HepG2 (cell line): ENCODE measurements at regions not wholly inside any gene's neighbourhood (a gene's known extent, or its start where the extent isn't known, plus 50 kb on each side); places are given as distances from the start of the nearest gene placed in this dataset.

ENCODE experiments used
- ATAC-seq: fragments of 200-7000 bp; cut with Tn5 transposase; 3 replicates; pipeline ENCODE4 v1.9.1; 2020; ENCODE audit warnings: mild to moderate bottlenecking, moderate library complexity
- BruUV-seq: library from RNA; stranded (reverse); fragments of 400-500 nt; replicated peaks from 2 replicates; lab custom pipeline; 2021; lab: Mats Ljungman, UMichigan
- CTCF ChIA-PET: fragments of 300-600 bp; formaldehyde crosslinking; extraction: SDS; loops from one replicate; lab custom pipeline; 2021; ENCODE audit warnings: low total read pairs, inconsistent platforms, low intra/inter-chr PET ratio; lab: Yijun Ruan, JAX
- POLR2A ChIA-PET: fragments of 350-600 bp; sonication (Branson Sonifier 250); formaldehyde crosslinking; loops from one replicate; lab custom pipeline; 2020; ENCODE audit warnings: antibody characterized with exemption, inconsistent platforms; lab: Yijun Ruan, JAX
- DNase-seq: peaks from one replicate; pipeline ENCODE4 v3.0.0-alpha.2; 2015; ENCODE audit warnings: low spot score
- FAIRE-seq: peaks from 3 replicates; lab custom pipeline; 2011; peaks lifted over from hg19 to GRCh38; lab: Jason Lieb, UNC
- H2AFZ ChIP-seq: one replicate; pipeline ENCODE4 v1.6.1; 2011; ENCODE audit warnings: low read length, inconsistent platforms
- H3K27ac ChIP-seq: fragments of 300-600 bp; 3 replicates; pipeline ENCODE4 v1.8.0; 2011; ENCODE audit warnings: mixed run types, mild to moderate bottlenecking, mixed read lengths, low read length, inconsistent platforms; ENCODE audit not compliant: insufficient read depth; ENCODE audit errors: extremely low read length
- H3K27me3 ChIP-seq, 2 experiments: fragments of 200-600 bp in 1 of 2; 2 replicates in 1 of 2; 3 replicates in 1 of 2; pipeline versions ENCODE4 v1.6.0 to v1.8.0; 2011; ENCODE audit warnings: low read length in 2 of 2, mild to moderate bottlenecking in 2 of 2, moderate library complexity in 2 of 2, inconsistent platforms in 1 of 2; ENCODE audit not compliant: insufficient read depth in 2 of 2, control insufficient read depth in 1 of 2
- H3K36me3 ChIP-seq, 2 experiments: fragments of 200-600 bp in 1 of 2; replicated peaks in 1 of 2; 2 replicates in 1 of 2; 3 replicates in 1 of 2; pipeline versions ENCODE4 v1.5.1 to v1.8.0; 2011; ENCODE audit warnings: low read length in 2 of 2, inconsistent platforms in 1 of 2; ENCODE audit not compliant: insufficient read depth in 2 of 2, control insufficient read depth in 1 of 2
- H3K4me1 ChIP-seq: 2 replicates; pipeline ENCODE4 v1.5.1; 2012; ENCODE audit warnings: low read length, inconsistent platforms; ENCODE audit not compliant: insufficient read depth
- H3K4me2 ChIP-seq: 2 replicates; pipeline ENCODE4 v1.6.0; 2011; ENCODE audit warnings: low read depth, low read length, inconsistent platforms
- H3K4me3 ChIP-seq, 3 experiments: fragments of 200-600 bp in 1 of 3; sonication (generic), shearing (Covaris generic) in 1 of 3; replicated peaks in 1 of 3; 2 replicates each; pipeline ENCODE4 v1.5.1; 2011 to 2016; ENCODE audit warnings: low read length in 3 of 3, inconsistent platforms in 2 of 3, low read depth in 2 of 3, mild to moderate bottlenecking in 2 of 3, control low read depth in 1 of 3, mixed read lengths in 1 of 3; ENCODE audit not compliant: insufficient read depth in 1 of 3
- H3K79me2 ChIP-seq: one replicate; pipeline ENCODE4 v1.6.1; 2011; ENCODE audit warnings: low read length, inconsistent platforms; ENCODE audit not compliant: insufficient read depth
- H3K9ac ChIP-seq: 2 replicates; pipeline ENCODE4 v1.6.0; 2011; ENCODE audit warnings: mild to moderate bottlenecking, low read depth, low read length, inconsistent platforms; ENCODE audit not compliant: insufficient read depth
- H3K9me3 ChIP-seq: 2 replicates; pipeline ENCODE4 v1.5.1; 2012; ENCODE audit warnings: mild to moderate bottlenecking, low read length
- H4K20me1 ChIP-seq: 2 replicates; pipeline ENCODE4 v1.6.0; 2011; ENCODE audit warnings: inconsistent platforms, mild to moderate bottlenecking, low read length, moderate library complexity; ENCODE audit not compliant: insufficient read depth
- ATF1 ChIP-seq: IDR thresholded peaks from 2 replicates; pipeline ENCODE4 v1.6.1; 2016; ENCODE audit warnings: mild to moderate bottlenecking, control low read depth
- EED ChIP-seq: sonication (generic); formaldehyde crosslinking; IDR thresholded peaks from 2 replicates; pipeline ENCODE4 v1.5.0; 2020; ENCODE audit warnings: mild to moderate bottlenecking, missing genetic modification reagents
- TMF1 ChIP-seq: sonication (generic); formaldehyde crosslinking; IDR thresholded peaks from 2 replicates; pipeline ENCODE4 v1.8.1; 2022; ENCODE audit warnings: low read depth, missing genetic modification reagents
- TRIM24 ChIP-seq: sonication (generic); formaldehyde crosslinking; IDR thresholded peaks from 2 replicates; pipeline ENCODE4 v1.8.0; 2022; ENCODE audit warnings: mild to moderate bottlenecking, missing genetic modification reagents
- ZNF207 ChIP-seq: fragments of 450-650 bp; IDR thresholded peaks from 2 replicates; pipeline ENCODE4 v1.6.1; 2016; ENCODE audit warnings: antibody characterized with exemption, borderline replicate concordance
- ZNF598 ChIP-seq: sonication (generic); formaldehyde crosslinking; IDR thresholded peaks from 2 replicates; pipeline ENCODE4 v1.5.1; 2020; ENCODE audit warnings: mild to moderate bottlenecking, missing genetic modification reagents, borderline replicate concordance
- ZNF616 ChIP-seq: sonication (generic); formaldehyde crosslinking; IDR thresholded peaks from 2 replicates; pipeline ENCODE4 v1.5.0; 2020; ENCODE audit warnings: low read depth, mild to moderate bottlenecking, missing genetic modification reagents
- WGBS: methylation state at CpG from one replicate; pipeline ENCODE4 v1.1.6; 2017; ENCODE audit warnings: low lambda C conversion rate; 5-methylcytosine and 5-hydroxymethylcytosine counted together
- in situ Hi-C: cut with HindIII; loops from 2 replicates; pipeline ENCODE4 v1.10.0; 2017; ENCODE audit warnings: low pct_unique_long_range_greater_than_20kb; ENCODE audit not compliant: extremely low pct_ligation_motif_present
- intact Hi-C: fragments of 100-400 bp; cut with micrococcal nuclease; formaldehyde crosslinking; loops from one replicate; pipeline ENCODE4 v1.10.0; 2022; ENCODE audit not compliant: unreplicated experiment
- TF ChIP-seq, protein P1 (sequence below): sonication (generic); formaldehyde crosslinking; IDR thresholded peaks from 2 replicates; pipeline ENCODE4 v1.4.0; 2020; ENCODE audit warnings: low read depth, missing genetic modification reagents
- TF ChIP-seq, protein P2 (sequence below): sonication (generic); formaldehyde crosslinking; IDR thresholded peaks from 2 replicates; pipeline ENCODE4 v1.5.1; 2020; ENCODE audit warnings: mild to moderate bottlenecking, missing genetic modification reagents, borderline replicate concordance
- TF ChIP-seq, protein P3 (sequence below): sonication (generic); formaldehyde crosslinking; IDR thresholded peaks from 2 replicates; pipeline ENCODE4 v1.8.0; 2022; ENCODE audit warnings: mild to moderate bottlenecking, missing genetic modification reagents; ENCODE audit not compliant: insufficient replicate concordance

DNA sequence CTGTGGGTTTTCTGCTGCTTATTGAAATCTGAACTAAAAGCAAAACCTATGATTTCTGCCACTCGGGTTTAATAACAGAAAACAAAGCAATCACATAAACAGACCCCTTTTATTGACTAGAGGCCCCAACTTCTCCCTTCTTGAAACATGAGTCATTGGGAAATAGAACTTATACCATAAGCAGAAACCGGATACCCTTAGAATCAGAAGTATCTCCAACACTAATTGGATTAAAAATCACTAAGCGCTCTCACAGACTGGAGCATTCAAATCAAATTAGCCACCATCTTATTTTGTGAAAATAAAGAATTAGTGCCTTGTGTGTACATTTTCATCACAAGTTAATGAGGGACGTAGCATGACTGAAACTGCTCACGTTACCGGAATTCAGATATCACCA, 206.9 kb downstream of the WDR11 start (continued):
- TF ChIP-seq, protein P1, sequence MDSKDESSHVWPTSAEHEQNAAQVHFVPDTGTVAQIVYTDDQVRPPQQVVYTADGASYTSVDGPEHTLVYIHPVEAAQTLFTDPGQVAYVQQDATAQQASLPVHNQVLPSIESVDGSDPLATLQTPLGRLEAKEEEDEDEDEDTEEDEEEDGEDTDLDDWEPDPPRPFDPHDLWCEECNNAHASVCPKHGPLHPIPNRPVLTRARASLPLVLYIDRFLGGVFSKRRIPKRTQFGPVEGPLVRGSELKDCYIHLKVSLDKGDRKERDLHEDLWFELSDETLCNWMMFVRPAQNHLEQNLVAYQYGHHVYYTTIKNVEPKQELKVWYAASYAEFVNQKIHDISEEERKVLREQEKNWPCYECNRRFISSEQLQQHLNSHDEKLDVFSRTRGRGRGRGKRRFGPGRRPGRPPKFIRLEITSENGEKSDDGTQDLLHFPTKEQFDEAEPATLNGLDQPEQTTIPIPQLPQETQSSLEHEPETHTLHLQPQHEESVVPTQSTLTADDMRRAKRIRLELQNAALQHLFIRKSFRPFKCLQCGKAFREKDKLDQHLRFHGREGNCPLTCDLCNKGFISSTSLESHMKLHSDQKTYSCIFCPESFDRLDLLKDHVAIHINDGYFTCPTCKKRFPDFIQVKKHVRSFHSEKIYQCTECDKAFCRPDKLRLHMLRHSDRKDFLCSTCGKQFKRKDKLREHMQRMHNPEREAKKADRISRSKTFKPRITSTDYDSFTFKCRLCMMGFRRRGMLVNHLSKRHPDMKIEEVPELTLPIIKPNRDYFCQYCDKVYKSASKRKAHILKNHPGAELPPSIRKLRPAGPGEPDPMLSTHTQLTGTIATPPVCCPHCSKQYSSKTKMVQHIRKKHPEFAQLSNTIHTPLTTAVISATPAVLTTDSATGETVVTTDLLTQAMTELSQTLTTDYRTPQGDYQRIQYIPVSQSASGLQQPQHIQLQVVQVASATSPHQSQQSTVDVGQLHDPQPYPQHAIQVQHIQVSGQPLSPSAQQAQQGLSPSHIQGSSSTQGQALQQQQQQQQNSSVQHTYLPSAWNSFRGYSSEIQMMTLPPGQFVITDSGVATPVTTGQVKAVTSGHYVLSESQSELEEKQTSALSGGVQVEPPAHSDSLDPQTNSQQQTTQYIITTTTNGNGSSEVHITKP (CRISPR knock-in tag), result no peak

DNA sequence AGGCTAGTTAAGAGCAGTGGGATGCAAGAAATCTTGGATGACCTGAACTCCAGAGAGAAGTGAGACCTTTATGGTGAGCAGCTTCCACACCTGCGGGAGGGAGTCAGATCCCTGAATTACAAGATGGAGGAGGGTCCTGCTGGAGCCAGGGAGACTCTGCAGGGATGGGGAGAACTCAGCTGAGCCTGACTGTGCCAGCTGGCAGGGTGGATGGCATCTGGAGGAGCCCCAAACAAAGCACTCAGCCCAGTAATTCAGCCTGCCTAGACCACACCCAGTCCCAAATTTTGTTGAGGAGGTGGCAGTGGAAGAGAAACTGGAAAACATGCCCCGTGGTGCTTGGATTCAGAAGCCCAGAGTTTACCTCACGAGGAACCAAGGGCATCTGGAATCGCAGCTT, 208.2 kb downstream of the WDR11 start:
- TF ChIP-seq TRIM24 (CRISPR knock-in tag), result no peak
- no peak for TF ChIP-seq TMF1 (CRISPR knock-in tag)
- no peak for TF ChIP-seq ZNF616 (CRISPR knock-in tag)
- TF ChIP-seq, protein P2, sequence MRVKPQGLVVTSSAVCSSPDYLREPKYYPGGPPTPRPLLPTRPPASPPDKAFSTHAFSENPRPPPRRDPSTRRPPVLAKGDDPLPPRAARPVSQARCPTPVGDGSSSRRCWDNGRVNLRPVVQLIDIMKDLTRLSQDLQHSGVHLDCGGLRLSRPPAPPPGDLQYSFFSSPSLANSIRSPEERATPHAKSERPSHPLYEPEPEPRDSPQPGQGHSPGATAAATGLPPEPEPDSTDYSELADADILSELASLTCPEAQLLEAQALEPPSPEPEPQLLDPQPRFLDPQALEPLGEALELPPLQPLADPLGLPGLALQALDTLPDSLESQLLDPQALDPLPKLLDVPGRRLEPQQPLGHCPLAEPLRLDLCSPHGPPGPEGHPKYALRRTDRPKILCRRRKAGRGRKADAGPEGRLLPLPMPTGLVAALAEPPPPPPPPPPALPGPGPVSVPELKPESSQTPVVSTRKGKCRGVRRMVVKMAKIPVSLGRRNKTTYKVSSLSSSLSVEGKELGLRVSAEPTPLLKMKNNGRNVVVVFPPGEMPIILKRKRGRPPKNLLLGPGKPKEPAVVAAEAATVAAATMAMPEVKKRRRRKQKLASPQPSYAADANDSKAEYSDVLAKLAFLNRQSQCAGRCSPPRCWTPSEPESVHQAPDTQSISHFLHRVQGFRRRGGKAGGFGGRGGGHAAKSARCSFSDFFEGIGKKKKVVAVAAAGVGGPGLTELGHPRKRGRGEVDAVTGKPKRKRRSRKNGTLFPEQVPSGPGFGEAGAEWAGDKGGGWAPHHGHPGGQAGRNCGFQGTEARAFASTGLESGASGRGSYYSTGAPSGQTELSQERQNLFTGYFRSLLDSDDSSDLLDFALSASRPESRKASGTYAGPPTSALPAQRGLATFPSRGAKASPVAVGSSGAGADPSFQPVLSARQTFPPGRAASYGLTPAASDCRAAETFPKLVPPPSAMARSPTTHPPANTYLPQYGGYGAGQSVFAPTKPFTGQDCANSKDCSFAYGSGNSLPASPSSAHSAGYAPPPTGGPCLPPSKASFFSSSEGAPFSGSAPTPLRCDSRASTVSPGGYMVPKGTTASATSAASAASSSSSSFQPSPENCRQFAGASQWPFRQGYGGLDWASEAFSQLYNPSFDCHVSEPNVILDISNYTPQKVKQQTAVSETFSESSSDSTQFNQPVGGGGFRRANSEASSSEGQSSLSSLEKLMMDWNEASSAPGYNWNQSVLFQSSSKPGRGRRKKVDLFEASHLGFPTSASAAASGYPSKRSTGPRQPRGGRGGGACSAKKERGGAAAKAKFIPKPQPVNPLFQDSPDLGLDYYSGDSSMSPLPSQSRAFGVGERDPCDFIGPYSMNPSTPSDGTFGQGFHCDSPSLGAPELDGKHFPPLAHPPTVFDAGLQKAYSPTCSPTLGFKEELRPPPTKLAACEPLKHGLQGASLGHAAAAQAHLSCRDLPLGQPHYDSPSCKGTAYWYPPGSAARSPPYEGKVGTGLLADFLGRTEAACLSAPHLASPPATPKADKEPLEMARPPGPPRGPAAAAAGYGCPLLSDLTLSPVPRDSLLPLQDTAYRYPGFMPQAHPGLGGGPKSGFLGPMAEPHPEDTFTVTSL (CRISPR knock-in tag), result no peak
- TF ChIP-seq, protein P3, sequence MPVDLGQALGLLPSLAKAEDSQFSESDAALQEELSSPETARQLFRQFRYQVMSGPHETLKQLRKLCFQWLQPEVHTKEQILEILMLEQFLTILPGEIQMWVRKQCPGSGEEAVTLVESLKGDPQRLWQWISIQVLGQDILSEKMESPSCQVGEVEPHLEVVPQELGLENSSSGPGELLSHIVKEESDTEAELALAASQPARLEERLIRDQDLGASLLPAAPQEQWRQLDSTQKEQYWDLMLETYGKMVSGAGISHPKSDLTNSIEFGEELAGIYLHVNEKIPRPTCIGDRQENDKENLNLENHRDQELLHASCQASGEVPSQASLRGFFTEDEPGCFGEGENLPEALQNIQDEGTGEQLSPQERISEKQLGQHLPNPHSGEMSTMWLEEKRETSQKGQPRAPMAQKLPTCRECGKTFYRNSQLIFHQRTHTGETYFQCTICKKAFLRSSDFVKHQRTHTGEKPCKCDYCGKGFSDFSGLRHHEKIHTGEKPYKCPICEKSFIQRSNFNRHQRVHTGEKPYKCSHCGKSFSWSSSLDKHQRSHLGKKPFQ (CRISPR knock-in tag), result no peak
- TF ChIP-seq ZNF598 (CRISPR knock-in tag), result no peak
- no peak for TF ChIP-seq ATF1 (CRISPR knock-in tag)
- TF ChIP-seq ZNF207, result no peak
- TF ChIP-seq EED (CRISPR knock-in tag), result no peak
- H3K9ac ChIP-seq, result no peak overlapping the region
- H3K27ac ChIP-seq, result no peak overlapping the region
- in situ Hi-C loops, result no loop called here
- no peaks in the 10 kb centered on the region for H3K27me3 ChIP-seq
- ChIA-PET POLR2A (no interaction called here), CTCF (no interaction called here)
- no peaks in the 10 kb centered on the region for H3K79me2 ChIP-seq
- FAIRE-seq (no peak), ATAC-seq (no peak), DNase-seq (no peak)
- BruUV-seq, result no TSS peak
- no peaks in the 10 kb centered on the region for H3K36me3 ChIP-seq
- no peak overlapping the region for H3K4me3 ChIP-seq
- H3K9me3 ChIP-seq, result no peaks in the 10 kb centered on the region
- H2AFZ ChIP-seq, result no peak overlapping the region
- WGBS, result 39% methylated on average over 4 of the region's 4 CpGs
- H4K20me1 ChIP-seq, result no peaks in the 10 kb centered on the region
- H3K4me1 ChIP-seq, result peaks cover 19% of the 10 kb centered on the region
- H3K4me2 ChIP-seq, result no peak overlapping the region
- intact Hi-C loops, result no loop called here
